NCI-H146 treated with DMSO at 0.1 percent for 48 hours (cell line): ENCODE measurements at regions not wholly inside any gene's neighbourhood (a gene's known extent, or its start where the extent isn't known, plus 50 kb on each side); places are given as distances from the start of the nearest gene placed in this dataset.
A peak's percentile ranks its signal among the peaks of the same experiment; 100 is the strongest.

Experiments
- DNase-seq: peaks from one replicate; lab custom pipeline; 2025; ENCODE audit not compliant: unreplicated experiment; lab: John Stamatoyannopoulos, UW

DNA sequence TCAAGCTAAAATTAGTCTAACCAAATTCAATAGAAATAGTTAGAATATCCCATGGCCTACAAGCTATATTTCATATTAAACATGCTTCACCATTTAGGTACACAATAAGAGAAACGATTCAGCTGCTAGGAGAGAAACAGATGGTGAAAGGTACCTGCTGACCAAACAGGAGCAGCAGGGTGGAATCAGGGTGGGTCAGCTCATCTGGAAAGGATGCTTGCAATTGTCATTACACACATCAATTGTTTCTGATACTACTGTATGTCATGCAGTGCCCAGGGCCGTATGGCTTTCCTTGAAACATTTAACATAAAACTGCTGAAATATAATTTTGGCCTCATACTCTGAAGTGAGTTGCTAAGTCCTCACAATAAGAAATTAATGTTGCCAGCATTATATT, 776.0 kb downstream of the DACH1 start:
- DNase-seq = peak; percentile 87

DNA sequence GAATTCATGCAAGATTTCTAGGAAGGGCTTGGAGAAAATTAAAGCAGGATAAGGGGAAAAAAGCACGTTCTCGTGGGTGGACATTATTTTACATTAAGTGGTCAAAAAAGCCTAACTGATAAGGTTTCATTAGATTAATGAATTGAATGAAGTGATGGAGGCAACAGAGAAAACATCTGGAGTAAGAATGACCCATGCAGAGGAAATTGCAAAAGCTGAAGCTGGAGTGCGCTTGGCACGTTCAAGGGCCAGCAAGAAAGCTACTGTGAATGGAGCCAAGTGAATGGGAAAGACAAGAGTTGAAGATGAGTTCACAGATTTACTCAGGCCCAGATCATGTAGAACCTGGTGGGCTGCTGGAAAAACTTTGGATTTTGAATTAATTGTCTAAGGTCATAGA, 777.9 kb downstream of the DACH1 start:
- no peak for DNase-seq

DNA sequence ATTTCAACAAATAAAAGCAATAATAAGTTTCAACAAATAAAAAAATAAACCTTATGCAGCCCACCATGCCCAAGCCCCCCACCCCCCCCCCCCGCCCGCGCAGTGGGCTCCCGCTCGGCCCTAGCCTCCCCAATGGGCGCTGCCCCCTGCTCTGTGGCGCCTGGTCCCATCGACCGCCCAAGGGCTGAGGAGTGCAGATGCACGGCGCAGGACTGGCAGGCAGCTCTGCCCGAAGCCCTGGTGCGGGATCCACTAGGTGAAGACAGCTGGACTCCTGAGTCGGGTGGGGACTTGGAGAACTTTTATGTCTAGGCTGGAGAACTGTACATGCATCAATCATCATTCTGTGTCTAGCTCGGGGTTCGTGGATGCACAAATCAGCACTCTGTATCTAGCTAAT, 779.6 kb downstream of the DACH1 start:
- DNase-seq = no peak

DNA sequence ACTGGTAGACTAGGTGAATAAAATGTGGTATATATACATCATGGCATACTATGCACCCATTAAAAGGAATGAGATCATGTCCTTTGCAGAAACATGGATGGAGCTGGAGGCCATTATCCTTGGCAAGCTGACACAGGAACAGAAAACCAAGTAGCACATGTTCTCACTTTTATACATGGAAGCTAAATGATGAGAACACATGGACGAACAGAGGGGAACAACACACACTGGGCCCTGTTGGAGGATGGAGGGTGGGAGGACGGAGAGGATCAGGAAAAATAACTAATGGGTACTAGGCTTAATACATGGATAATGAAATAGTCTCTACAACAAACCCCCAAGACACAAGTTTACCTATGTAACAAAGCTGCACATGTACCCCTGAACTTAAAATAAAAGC, 780.0 kb downstream of the DACH1 start:
- no peak for DNase-seq

DNA sequence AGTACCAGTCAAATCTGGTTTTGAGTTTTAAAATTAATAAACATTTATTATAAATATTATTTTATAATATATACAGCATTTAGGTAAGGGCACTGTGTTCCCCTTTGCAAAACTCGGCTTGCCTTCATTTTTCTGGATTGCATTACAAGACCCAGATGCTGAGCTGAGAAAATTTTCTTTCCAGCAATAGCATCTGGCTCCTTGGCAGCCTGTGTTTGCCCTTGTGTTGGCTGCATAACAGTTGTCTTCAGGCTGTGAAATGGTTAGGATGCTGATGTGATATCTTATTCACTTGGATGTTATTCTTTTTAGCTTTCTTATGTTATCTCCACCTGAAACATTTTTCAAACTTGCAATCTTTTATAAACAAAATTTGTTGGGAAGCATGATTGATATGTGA, 784.4 kb downstream of the DACH1 start:
- no peak for DNase-seq

DNA sequence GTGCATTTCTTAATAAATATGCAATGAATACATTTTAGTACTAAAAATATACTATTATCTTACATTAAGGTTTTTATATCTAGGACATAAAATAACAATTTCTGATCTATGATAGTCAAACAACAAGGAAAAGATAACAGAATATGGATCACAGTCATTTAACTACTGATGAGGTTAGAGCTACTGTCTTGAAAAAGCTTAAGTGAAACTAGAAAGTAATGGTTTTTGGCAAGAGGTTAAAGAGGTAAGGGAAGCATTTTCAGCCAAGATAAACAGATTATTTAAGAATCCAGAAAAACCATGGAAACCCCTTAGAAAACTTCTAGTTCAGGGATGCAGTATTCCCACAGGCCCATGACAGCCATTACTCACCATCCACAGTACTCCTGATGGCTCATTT, 787.4 kb downstream of the DACH1 start:
- no peak for DNase-seq

DNA sequence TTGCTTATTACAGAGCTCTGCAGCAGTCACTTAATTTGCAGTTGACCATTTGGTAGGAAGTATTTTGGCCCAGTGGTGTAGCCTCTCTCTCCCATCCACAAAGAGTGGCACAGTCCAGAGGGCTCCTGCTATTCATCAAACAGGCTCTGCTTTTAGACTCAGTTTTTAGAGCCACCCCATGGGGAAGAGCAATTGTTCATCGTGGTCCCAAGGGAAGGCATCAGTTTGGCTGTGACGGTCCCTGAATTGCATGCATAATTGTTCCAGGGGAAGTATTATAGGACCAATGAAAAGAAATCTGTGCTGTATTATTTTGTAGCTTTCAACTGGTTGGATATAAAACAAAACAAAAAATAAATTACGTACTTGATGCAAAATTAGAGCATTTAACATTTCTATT, 799.0 kb downstream of the DACH1 start:
- no peak for DNase-seq

DNA sequence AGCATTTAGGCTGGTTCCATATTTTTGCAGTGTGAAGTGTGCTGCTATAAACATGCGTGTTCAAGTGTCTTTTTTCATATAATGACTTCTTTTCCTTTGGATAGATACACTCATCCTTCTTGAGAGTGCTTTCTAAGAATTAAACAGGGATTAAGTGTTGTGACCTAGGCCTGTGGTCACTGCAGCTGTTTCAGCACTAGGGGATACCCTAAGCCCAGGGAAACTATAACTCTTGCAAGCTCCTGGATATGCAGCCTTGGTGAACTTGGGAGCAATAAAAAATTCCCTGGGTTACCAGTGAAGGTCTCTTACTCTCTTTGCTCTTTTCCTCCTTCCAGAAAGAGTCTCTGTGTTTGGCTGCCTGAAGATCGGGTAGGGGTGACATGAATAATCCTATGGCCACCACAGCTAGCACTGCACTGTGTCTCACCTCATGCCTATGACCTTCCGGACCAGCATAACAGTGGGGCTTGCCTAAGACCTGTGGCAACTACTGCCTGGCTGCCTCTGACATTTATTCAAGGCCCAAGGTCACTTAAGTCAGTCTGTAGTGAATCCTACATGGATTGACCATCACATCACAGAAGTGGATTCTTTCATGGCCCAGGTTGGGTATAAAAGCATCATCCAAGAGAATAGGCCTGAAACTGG, 799.7 kb downstream of the DACH1 start:
- DNase-seq = no peak

DNA sequence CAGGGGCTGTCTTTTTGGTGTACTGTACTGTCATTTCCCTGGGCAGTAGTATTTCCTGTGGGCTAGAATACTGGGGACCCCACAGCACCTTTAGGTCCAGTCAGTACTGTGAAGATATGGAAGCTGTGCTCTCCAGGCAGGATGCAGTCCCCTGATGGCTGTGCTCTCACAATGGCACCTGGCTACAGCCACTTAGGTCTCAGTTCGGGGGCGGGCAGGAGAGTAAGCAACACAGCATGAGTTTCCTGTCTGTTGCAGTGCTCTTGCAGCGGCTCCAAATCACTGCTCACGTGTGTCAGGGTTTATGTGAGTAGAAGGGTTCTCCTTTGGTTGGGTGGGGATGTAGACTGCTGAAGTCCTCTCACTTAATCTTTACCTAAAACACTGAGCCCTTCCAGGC, 810.4 kb downstream of the DACH1 start:
- peak; percentile 15 for DNase-seq

DNA sequence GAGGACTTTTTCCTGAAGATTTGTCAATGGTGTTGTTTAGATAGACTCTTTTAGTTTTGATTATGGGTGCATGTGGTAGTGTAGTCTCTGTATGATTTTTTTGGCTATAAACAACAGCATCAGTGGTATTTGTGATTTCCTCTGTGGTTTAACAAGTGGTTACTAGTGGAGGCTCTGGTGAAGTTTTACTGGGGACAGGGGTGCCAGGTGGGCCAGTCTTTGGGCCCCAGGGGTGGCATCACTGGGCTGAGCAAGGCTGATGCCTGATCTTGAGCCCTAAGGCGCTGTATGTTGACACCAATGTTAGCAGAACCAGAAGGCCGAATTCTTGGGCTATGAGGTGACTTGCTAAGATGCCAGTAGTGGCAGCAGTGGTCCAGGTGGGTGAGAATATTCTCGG, 811.4 kb downstream of the DACH1 start:
- no peak for DNase-seq

DNA sequence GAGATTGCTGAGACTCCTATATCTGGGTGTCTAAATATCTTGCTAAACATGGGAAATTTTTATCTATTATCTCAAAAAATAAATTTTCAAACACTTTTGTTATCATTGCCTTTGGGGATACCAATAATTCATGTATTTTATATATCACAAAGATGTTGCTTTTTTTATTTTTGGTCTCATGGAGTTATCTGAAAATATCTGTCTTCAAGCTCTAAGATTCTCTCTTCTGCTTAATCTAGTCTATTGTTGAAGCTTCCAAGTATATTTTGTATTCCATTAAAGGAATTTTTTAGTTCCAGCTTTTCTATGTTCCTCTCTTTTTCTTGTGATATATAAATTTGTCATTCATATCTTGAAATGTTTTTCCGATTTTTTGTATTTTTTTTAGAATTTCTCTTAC, 812.0 kb downstream of the DACH1 start:
- DNase-seq = no peak

DNA sequence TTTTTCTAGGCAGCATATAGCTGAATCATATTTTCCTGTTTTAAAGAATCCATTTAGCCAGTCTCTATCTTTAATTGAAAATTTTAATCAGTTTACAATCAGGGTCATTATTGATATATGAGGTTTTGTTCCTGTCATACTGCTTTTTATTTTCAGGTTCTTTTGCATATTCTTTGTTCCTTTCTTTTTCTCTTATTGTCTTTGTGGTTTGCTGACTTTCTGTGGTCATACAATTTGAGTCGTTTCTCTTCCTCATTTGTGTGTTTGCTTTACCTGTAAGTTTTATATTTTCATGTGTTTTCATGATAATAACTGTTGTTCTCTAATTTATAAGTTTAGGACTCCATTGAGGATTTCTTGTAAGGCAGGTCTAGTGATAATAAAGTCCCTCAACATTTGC, 812.6 kb downstream of the DACH1 start:
- no peak for DNase-seq

DNA sequence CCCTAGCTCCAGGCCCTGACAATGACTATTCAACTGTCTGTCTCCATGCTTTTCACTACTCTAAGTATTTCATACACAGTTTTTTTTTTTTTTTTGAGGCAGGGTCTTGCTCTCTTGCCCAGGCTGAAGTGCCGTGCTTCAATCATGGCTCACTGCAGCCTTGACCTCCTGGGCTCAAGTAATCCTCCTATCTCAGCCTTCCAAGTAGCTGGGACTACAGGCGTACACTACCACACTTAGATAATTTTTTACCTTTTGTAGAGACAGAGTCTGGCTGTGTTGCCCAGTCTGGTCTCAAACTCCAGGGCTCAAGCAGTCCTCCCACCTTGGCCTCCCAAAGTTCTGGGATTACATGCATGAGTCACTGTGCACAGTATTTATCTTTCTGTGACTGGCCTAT, 815.4 kb downstream of the DACH1 start:
- no peak for DNase-seq

DNA sequence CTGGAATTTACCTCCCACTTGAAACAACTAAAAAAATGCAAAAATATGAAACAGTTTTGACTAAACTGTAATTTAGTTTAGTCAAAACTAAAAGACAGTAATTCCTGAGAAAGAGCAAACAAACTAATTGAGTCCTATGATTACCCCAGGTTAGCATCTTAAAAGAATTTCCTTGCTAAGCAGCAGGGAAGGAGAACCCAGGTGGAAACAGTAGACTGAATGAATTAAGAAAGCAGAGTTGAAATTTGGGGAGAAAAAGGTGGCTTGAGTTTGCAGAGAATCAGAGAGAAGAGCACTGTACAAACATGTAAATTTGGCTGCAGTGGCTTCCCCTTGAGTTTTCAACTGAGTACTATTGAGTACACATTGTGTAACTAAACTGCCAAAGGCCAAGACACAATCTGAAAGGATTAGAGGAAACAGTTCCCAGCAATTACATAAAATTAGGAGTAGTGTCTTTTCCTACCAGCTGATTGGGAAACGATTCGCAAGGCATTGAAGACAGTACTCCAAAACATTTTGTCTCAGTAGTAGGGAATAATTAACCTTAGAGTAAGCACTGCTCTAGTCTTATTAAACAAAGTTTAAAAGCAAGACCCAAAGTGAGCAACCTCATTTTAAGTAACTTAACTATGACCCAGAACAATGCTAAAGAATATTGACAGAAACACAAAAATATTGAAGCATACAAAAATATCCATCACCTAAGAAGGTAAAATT, 820.5 kb downstream of the DACH1 start:
- no peak for DNase-seq

DNA sequence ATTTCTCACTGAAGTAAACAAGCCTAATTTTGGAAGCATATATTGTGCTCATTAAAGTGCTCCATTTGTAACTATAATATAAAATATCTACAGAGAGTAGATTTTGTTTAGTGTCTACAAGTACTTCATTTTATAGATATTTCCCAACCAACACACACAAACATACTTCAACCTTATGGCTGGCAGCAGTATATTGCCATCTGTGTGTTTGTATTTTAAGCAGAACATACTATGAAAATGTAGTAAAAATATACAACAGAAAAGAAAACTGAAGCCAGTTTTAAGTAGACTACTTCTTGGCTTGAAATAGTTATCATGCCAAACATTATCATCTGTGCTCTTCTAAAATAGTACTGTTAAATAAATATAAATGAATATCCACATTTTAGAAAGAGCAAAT, 821.9 kb downstream of the DACH1 start:
- DNase-seq = no peak

DNA sequence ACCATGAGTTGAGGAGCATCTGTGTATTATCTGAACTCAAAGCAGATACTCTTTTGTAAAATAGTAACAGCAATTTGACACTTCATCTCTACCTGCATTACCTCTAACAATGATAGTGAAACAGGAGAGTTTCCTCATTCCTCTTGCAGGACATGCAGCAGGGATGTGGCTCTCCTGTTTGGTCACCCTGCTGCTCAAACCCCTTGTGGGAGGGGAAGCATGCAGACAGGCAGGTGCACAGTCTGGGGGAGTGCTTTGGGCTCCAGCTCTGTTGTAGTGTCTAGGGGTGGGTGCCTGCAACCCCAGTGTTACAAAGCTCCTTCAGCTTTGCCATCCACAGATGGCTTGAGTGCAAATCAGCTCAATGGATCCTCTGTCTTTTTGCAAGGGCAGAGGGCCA, 827.6 kb downstream of the DACH1 start:
- no peak for DNase-seq

DNA sequence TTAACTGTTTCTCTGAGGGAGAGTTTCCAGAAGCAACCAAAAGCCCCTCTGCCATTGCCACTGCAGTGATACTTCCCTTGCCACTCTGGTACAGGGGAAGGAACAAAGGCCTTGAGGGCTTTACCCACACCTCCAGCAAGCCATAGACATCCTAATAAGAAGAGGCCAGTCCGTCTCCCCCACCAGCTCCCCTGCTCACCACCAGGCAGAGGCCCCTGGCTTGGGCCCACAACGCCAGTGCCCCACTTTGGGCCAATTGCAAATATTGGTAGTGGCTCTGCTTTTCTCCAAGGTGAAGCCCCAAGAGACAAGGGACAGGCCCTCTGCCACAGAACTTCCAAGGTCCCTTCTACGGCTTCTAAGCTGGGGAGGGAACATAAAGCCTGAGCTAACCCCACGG, 833.0 kb downstream of the DACH1 start:
- no peak for DNase-seq

DNA sequence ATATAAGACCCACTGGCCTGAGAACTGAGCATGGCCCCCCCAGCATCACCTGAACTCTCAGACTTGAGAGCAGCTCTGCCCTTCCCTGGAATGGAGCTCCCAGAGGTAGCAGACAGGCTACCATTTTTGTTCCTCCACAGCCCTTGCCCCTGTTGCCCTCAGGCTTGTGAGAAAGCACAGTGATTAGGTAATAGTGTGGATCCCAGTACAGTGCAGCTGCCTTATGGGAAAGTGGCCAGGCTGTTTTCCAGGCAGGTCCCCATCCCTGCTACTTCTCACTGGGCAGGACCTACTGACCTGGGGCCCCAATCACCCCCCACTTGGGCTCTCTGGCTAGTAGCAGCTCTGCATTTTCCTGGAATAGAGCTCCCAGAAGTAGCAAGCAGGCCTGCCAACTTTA, 834.0 kb downstream of the DACH1 start:
- DNase-seq = no peak

DNA sequence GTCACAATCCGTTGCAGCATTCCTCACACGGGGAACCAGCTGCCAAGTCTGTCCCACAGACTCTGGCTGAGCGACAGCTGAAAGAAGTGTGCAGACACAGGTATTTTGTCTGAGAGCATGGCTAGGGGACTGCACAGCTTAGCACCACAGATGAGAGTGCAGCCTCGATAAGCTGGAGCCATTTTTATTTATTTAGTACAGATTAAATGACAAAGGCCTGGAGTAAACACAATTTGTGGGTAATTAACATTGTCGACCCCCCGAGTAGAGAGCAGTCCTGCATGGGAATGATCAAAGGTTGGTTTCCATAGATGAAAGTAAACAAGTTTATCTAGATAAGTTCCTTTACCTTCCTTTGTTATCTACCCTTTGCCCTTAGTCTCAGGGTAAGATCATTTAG, 836.2 kb downstream of the DACH1 start:
- no peak for DNase-seq

DNA sequence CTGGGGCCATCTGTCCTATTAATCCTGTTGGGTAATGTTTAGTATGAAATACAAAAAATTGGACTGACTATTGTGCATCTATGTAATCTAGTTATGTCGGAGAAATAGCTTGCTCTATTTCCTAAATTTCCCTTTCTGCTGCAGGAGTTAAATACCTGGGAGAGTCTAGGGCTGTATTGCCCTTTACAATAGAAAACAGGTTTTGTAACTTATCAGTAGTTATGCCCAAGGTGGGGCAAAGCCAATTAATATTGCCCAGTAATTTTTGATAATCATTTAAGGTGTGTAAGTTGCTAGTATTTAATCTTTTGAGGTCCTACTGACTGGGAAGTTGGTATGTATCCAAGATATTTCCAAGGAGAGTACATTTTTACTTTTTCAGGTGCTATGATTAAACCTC, 838.1 kb downstream of the DACH1 start:
- no peak for DNase-seq

DNA sequence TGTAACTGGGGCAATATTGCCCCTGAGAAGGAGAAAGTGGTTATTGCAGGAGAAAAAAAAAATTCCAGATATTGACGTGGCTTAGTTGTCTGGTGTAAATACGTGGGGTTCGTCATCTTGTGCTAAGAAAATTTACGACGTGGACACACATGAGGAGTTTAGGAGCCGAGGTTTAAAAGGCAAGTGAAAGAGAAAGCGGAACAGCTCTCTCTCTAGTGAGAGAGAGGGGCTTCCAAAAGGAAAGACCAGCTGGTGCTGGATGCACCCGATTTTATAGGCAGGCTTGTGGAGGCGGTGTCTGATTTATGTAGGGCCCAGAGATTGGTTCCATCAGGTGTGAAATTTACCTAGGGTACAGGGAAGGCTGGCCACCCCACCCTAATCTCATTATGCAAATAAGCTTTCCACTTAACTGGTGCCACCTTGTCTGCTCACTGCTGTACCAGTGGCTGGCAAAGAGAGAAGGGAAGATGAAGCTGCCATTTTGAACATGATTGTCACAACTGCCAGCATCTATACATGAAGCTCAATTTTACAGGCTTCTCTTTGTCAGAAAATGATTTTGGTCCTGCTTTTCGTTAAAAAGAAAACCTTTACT, 845.1 kb downstream of the DACH1 start:
- DNase-seq = no peak

DNA sequence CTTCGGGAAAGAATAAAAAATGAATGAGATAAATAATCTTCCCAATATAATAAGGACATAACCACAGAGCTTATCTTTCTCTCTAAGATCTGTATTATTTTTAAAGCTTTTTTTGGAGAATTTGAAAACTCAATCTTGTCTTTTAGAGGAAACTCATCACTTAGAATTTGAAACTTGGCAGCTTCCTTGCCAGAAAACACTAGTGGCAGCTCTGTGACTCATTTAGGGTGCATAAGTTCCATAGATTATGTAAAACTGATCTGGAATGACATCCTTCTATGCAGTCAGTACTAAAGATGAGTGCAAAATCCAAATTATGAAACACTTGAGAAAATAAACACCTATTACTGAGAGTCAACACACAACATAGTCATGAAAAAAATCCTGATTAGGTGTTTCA, 848.0 kb downstream of the DACH1 start:
- no peak for DNase-seq

DNA sequence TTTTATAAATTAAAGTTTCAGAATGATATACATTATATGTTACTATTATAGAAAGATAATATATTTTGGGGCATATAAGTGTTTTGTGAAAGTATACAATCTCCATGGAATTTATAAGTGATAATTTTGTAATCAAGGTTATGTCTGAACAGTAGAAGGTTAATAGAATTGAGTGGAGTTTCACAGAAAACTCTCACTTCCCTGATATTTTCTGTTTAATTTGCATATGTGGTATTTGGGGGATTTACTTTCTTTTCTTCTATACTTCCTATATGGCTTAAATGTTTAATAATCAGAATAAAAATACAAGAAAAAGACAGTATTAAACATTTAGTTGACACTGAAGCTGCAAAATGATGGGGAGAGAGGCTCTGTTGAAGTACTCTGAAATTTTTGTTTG, 848.5 kb downstream of the DACH1 start:
- DNase-seq = no peak
